HG03460 (cell line): ENCODE measurements at regions not wholly inside any gene's neighbourhood (a gene's known extent, or its start where the extent isn't known, plus 50 kb on each side); places are given as distances from the start of the nearest gene placed in this dataset.
A peak's percentile ranks its signal among the peaks of the same experiment; 100 is the strongest.

Experiments
- ATAC-seq: cut with Tn5 transposase; IDR thresholded peaks from one replicate; pipeline ENCODE4 v1.9.1; 2021; ENCODE audit not compliant: unreplicated experiment

DNA sequence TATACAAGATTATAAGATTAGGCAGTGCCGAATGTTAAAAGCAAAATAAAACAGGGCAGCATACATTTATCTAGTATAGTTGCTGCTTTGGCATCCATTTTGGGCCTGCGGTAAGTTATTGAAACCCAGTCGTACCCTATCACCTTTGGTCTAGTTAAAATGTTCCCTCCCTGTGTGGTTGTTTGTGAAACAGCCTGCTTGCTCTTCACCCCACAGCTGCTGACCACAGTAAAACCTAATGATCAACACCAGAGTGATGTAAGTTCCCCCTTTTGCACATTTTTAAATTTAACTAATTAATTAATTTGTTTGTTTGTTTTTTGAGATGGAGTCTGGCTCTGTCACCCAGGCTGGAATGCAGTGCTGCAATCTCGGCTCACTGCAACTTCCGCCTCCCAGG, 50.3 kb upstream of the TXNDC5 start:
- peak; percentile 41 for ATAC-seq
